RPMI7951 (cell line): ENCODE measurements at regions not wholly inside any gene's neighbourhood (a gene's known extent, or its start where the extent isn't known, plus 50 kb on each side); places are given as distances from the start of the nearest gene placed in this dataset.

Source experiments
- DNase-seq: peaks from one replicate; pipeline ENCODE4 v3.0.0-alpha.2; 2012; ENCODE audit warnings: low read depth

- peak; percentile 49 for DNase-seq
These were observed 64.7 kb upstream of the EXOC1L start for GRCh38 chr4:55754754-55755350.

GRCh38 chr4:55756208-55756607 lies 63.4 kb upstream of the EXOC1L start:
- DNase-seq, result no peak

- no peak for DNase-seq
These were observed 62.1 kb upstream of the EXOC1L start for GRCh38 chr4:55757356-55757952.

- DNase-seq, result no peak
These were observed 61.5 kb upstream of the EXOC1L start for GRCh38 chr4:55758066-55758465.

GRCh38 chr4:55758570-55758969 lies 61.0 kb upstream of the EXOC1L start:
- no peak for DNase-seq

GRCh38 chr4:55762819-55763218 lies 56.8 kb upstream of the EXOC1L start:
- DNase-seq, result no peak

GRCh38 chr4:55763996-55764395 lies 55.6 kb upstream of the EXOC1L start:
- DNase-seq, result no peak

- DNase-seq, result no peak
These were observed 54.5 kb upstream of the EXOC1L start for GRCh38 chr4:55765070-55765469.

GRCh38 chr4:55768291-55768690 lies 51.3 kb upstream of the EXOC1L start:
- DNase-seq, result peak; percentile 82
